ENCODE measurements at regions not wholly inside any gene's neighbourhood (a gene's known extent, or its start where the extent isn't known, plus 50 kb on each side); places are given as distances from the start of the nearest gene placed in this dataset.
"Not testable (repeated sequence)": the region's sequence is repeated elsewhere in the genome, so short reads cannot be mapped to it uniquely, and the experiment has no call there.

DNA sequence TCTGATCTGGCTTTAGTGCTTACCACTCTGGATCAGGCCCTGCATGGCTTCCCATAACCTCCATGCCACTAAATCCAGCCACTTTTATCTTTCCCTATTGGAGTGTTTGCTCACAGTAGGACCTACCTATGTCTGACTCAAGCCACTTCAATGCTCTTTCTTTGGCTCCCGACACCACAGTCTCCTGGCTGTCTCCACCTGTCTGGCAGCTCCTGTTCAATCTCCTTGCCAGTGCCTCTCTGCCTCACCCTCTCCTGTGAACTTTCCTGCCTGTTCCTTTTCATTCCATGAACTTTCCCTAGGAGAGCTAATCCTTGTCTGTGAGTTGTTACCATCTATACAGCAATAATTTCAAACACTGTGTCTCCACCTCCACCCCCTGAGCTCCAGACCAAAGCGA is 82.6 kb upstream of the UCN3 start:
- intact Hi-C loops (cut with DNase I), result no loop called here
- H3K4me3 ChIP-seq, result no peak overlapping the region
- H3K27ac ChIP-seq, result peak overlapping the region in 1 of 4 donors; percentile 5
- no peak for DNase-seq
- no peaks in the 10 kb centered on the region for H3K27me3 ChIP-seq
- H3K36me3 ChIP-seq, result no peaks in the 10 kb centered on the region
- TF ChIP-seq, protein P1, sequence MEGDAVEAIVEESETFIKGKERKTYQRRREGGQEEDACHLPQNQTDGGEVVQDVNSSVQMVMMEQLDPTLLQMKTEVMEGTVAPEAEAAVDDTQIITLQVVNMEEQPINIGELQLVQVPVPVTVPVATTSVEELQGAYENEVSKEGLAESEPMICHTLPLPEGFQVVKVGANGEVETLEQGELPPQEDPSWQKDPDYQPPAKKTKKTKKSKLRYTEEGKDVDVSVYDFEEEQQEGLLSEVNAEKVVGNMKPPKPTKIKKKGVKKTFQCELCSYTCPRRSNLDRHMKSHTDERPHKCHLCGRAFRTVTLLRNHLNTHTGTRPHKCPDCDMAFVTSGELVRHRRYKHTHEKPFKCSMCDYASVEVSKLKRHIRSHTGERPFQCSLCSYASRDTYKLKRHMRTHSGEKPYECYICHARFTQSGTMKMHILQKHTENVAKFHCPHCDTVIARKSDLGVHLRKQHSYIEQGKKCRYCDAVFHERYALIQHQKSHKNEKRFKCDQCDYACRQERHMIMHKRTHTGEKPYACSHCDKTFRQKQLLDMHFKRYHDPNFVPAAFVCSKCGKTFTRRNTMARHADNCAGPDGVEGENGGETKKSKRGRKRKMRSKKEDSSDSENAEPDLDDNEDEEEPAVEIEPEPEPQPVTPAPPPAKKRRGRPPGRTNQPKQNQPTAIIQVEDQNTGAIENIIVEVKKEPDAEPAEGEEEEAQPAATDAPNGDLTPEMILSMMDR (IDR thresholded peaks at IDR 0.05), result no peak
- no peak for TF ChIP-seq POLR2A (IDR thresholded peaks at IDR 0.05)
- WGBS, 2 donors, result 64 to 70% methylated on average over 2 of the region's 2 CpGs
- H3K9me3 ChIP-seq, result no peaks in the 10 kb centered on the region
- peaks cover 0 to 20% (median 7%) of the 10 kb centered on the region in 3 donors for H3K4me1 ChIP-seq

DNA sequence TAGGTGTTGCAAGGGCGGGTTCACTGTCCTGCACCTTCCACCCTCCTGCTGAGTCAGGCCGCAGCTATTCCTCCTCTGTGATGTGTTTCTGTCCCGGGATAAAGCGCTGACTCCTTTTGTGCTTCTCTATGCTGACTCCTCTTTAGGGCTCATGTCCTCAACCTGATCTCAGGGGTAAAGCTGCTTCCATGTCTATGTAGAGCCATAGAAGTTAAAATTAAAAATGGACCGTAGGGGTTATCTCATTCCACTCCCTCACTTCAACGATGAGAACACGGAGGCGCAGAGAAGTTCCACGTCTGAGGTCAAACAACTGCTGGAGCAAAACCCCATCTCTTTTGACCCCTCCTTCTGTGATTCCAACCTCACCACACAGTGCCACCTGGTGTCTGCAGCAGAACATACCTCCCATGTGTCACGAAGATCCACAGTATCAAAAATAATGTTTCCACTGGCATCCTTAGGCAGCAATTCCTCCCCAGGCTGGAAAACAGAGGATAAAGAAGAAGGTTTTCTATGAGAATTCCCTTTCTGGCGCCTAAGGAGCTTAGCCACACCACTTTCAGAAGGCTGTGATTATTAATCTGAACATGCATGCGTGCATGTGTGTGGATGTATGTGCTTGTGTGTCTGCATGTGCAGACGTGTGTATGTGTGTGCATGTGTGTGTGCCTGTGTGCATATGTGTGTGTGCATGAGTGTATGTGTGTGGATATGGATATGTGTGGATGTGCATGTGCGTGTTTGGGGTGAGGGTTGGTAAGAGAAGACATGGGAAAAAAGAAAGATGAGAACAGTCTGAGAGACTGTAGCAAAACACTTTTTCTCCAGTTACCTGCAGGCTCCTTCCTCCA is 81.2 kb upstream of the UCN3 start:
- no peak for TF ChIP-seq POLR2A (IDR thresholded peaks at IDR 0.05)
- TF ChIP-seq, protein P1 (IDR thresholded peaks at IDR 0.05), result peak in 5 of 6 experiments; percentile 61 to 82 (median 73)
- intact Hi-C loops (cut with DNase I), result no loop called here

DNA sequence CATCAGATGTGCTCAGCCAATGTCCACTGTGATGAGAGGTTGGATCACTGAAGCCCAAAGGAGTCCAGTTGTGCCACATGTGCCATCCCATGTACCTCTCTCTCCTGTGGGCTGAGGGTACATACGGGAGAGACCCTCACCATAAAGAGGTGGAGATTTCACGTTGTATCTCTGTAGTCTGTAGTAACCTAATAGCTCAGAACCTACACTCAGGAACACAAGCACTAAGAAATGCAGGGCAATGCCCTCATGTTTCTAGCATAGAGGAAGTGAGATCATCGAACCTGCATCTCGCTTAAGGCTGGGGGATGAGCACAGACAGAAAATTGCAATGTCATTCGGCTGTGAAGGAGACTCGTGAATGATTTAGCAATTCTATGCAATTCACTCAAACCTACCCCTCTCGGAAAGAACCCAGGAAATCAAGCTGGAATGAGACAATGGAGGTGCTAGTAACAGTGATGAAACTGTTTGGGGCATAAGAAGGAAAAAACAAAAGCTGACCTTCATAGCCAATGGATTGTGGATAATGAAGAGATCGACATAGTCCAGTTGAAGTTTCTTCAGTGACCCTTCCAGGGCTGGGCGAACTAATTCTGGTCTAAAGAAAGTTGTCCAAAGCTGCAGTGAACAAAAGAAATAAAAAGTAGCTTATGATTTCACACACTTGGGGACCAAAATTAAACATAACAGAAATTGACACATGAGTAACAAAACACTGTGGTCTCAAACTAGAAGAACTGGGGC is 80.3 kb upstream of the UCN3 start:
- Histone ChIP-seq H3K4me1 (peaks cover 0 to 20% (median 7%) of the 10 kb centered on the region in 3 donors), H3K36me3 (no peaks in the 10 kb centered on the region), H3K9me3 (no peaks in the 10 kb centered on the region), H3K4me3 (no peak overlapping the region), H3K27me3 (no peaks in the 10 kb centered on the region), H3K27ac (no peak overlapping the region)
- intact Hi-C loops (cut with DNase I), result no loop called here
- WGBS, 2 donors, result 51 to 60% methylated on average over 8 to 9 of the region's 9 CpGs
- TF ChIP-seq POLR2A (IDR thresholded peaks at IDR 0.05), result no peak
- TF ChIP-seq, protein P1 (IDR thresholded peaks at IDR 0.05), result no peak
- no peak for DNase-seq

More for the DNA sequence above, 81.2 kb upstream of the UCN3 start:
- Histone ChIP-seq H3K27ac (peak overlapping the region in 1 of 4 donors; percentile 17), H3K36me3 (no peaks in the 10 kb centered on the region), H3K4me1 (peaks cover 0 to 20% (median 7%) of the 10 kb centered on the region in 3 donors), H3K27me3 (no peaks in the 10 kb centered on the region), H3K4me3 (no peak overlapping the region), H3K9me3 (no peaks in the 10 kb centered on the region)
- 26 to 32% methylated on average over 12 to 14 of the region's 14 CpGs for WGBS, 2 donors
- no peak for DNase-seq

DNA sequence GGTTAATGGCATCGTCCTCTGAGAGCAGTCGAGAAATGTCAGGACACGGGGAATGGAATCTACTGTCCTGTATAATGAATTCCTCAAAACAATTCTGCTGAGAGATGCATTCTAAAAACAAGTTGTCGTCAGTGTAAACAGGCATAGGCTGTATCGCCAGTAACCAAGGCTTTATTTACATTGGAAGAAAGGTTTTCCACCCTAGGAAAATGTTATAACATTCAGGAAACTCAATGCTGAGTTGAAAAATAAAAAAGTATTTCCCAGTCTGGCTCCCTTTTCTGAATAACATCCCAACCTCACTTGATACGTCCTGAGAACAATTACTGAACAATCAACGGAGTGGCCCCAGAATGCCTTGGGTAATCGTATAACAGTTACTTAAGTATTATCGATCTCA is 79.6 kb upstream of the UCN3 start:
- Histone ChIP-seq H3K27me3 (no peaks in the 10 kb centered on the region), H3K4me3 (no peak overlapping the region), H3K4me1 (peaks cover 0 to 20% (median 7%) of the 10 kb centered on the region in 3 donors), H3K27ac (peak overlapping the region in 1 of 4 donors; percentile 12), H3K36me3 (no peaks in the 10 kb centered on the region), H3K9me3 (no peaks in the 10 kb centered on the region)
- intact Hi-C loops (cut with DNase I), result no loop called here
- DNase-seq, result no peak
- TF ChIP-seq, protein P1 (IDR thresholded peaks at IDR 0.05), result no peak
- TF ChIP-seq POLR2A (IDR thresholded peaks at IDR 0.05), result no peak
- WGBS, 2 donors, result 59 to 61% methylated on average over 9 of the region's 9 CpGs

DNA sequence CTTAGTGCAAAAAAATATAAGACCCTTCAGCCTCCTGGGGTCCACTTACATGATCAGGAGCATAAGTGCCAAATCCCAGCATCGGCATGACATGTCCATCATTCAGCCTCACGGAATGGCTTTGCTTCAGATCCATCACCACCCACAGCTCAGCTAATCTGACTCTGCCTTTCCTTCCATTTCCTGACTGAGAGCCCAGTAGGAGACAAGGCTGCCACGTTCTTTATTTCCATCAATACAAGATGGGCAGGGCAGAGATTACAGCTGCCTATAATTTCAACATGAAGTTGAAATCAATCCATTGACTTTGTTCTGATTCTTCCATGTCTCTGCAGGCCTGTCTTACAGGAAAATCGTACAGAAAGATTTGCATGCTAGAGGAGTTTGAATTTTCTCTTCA is 76.4 kb upstream of the UCN3 start:
- no peak overlapping the region for H3K27ac ChIP-seq
- TF ChIP-seq, protein P1 (IDR thresholded peaks at IDR 0.05), result no peak
- no peak for TF ChIP-seq POLR2A (IDR thresholded peaks at IDR 0.05)
- no peaks in the 10 kb centered on the region for H3K9me3 ChIP-seq
- no peak for DNase-seq
- H3K36me3 ChIP-seq, result no peaks in the 10 kb centered on the region
- peaks cover 8 to 33% (median 15%) of the 10 kb centered on the region in 3 donors for H3K4me1 ChIP-seq
- no peaks in the 10 kb centered on the region for H3K27me3 ChIP-seq
- no peak overlapping the region for H3K4me3 ChIP-seq
- intact Hi-C loops (cut with DNase I), result no loop called here
- WGBS, 2 donors, result 64 to 77% methylated on average over 4 of the region's 4 CpGs

DNA sequence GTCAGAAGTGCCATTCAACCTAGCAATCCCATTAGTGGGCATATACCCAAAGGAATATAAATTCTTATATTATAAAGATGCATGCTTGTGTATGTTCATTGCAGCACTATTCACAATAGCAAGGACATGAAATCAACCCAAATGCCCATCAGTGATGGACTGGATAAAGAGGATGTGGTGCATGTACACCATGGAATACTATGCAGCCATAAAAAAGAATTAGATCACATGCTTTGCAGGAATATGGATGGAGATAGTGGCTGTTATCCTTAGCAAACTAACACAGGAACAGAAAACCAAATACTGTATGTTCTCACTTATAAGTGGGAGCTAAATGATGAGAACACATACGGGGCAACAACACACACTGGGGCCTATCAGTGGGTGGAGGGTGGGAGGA is 75.5 kb upstream of the UCN3 start:
- H3K4me1 ChIP-seq, result peaks cover 11 to 35% (median 14%) of the 10 kb centered on the region in 3 donors
- H3K27ac ChIP-seq; H3K4me3 ChIP-seq; DNase-seq; H3K9me3 ChIP-seq; intact Hi-C loops (cut with DNase I); H3K27me3 ChIP-seq; H3K36me3 ChIP-seq: not testable (repeated sequence)
- 88 to 95% methylated on average over 1 of the region's 1 CpG for WGBS, 2 donors

Data from esophagus squamous epithelium (tissue), 5 donors.